ENCODE measurements at regions not wholly inside any gene's neighbourhood (a gene's known extent, or its start where the extent isn't known, plus 50 kb on each side); places are given as distances from the start of the nearest gene placed in this dataset.

- TF ChIP-seq L3MBTL2 (conservative IDR thresholded peaks at IDR 0.05) (no peak), CTBP1 (IDR thresholded peaks at IDR 0.05; ENCODE audit: borderline replicate concordance) (no peak), SUZ12 (IDR thresholded peaks at IDR 0.05) (no peak), ZNF384 (IDR thresholded peaks at IDR 0.05) (no peak), FOXM1 (IDR thresholded peaks at IDR 0.05; ENCODE audit: borderline replicate concordance) (no peak), TARDBP (IDR thresholded peaks at IDR 0.05) (no peak), LEF1 (IDR thresholded peaks at IDR 0.05; ENCODE audit: borderline replicate concordance) (no peak)
- DNase-seq (ENCODE audit: extremely low spot score), result no peak
- ChIA-PET POLR2A (no interaction called here), CTCF (no interaction called here)
Measured at GRCh38 chr11:71183878-71184277, 68.5 kb downstream of the SHANK2 start.

- DNase-seq (ENCODE audit: extremely low spot score), result no peak
- ChIA-PET POLR2A (no interaction called here), CTCF (no interaction called here)
- TF ChIP-seq ELF4 (IDR thresholded peaks at IDR 0.05) (no peak), CTBP1 (IDR thresholded peaks at IDR 0.05; ENCODE audit: borderline replicate concordance) (no peak), TARDBP (IDR thresholded peaks at IDR 0.05) (no peak), NFRKB (IDR thresholded peaks at IDR 0.05) (no peak), ZNF384 (IDR thresholded peaks at IDR 0.05) (no peak), SP1 (IDR thresholded peaks at IDR 0.05) (no peak), FOXA1 (IDR thresholded peaks at IDR 0.05) (no peak), PKNOX1 (IDR thresholded peaks at IDR 0.05) (no peak), ARNT (IDR thresholded peaks at IDR 0.05) (no peak), BHLHE40 (IDR thresholded peaks at IDR 0.05; ENCODE audit: borderline replicate concordance) (no peak), HDGF (IDR thresholded peaks at IDR 0.05; ENCODE audit: borderline replicate concordance) (no peak), SUZ12 (IDR thresholded peaks at IDR 0.05) (no peak)
Measured at GRCh38 chr11:71182791-71183677, 69.3 kb downstream of the SHANK2 start.

- CTCF ChIA-PET, result no interaction called here
- POLR2A ChIA-PET, result no interaction called here
- DNase-seq (ENCODE audit: extremely low spot score), result no peak
- no peak for TF ChIP-seq FOXA1 (IDR thresholded peaks at IDR 0.05)
- no peak for TF ChIP-seq HDGF (IDR thresholded peaks at IDR 0.05; ENCODE audit: borderline replicate concordance)
- TF ChIP-seq FOXM1 (IDR thresholded peaks at IDR 0.05; ENCODE audit: borderline replicate concordance), result no peak
- TF ChIP-seq ZNF384 (IDR thresholded peaks at IDR 0.05), result no peak
- TF ChIP-seq FOXK2 (IDR thresholded peaks at IDR 0.05), result no peak
- TF ChIP-seq ARNT (IDR thresholded peaks at IDR 0.05), result no peak
- TF ChIP-seq BHLHE40 (IDR thresholded peaks at IDR 0.05; ENCODE audit: borderline replicate concordance), result no peak
- TF ChIP-seq TARDBP (IDR thresholded peaks at IDR 0.05), result no peak
- no peak for TF ChIP-seq L3MBTL2 (conservative IDR thresholded peaks at IDR 0.05)
- no peak for TF ChIP-seq SP1 (IDR thresholded peaks at IDR 0.05)
- TF ChIP-seq PKNOX1 (IDR thresholded peaks at IDR 0.05), result no peak
- TF ChIP-seq NFRKB (IDR thresholded peaks at IDR 0.05), result no peak
- TF ChIP-seq CTBP1 (IDR thresholded peaks at IDR 0.05; ENCODE audit: borderline replicate concordance), result no peak
Measured at GRCh38 chr11:71181566-71181965, 70.8 kb downstream of the SHANK2 start.

- POLR2A ChIA-PET, result no interaction called here
- CTCF ChIA-PET, result no interaction called here
- TF ChIP-seq ARNT (IDR thresholded peaks at IDR 0.05) (no peak), TARDBP (IDR thresholded peaks at IDR 0.05) (no peak), L3MBTL2 (conservative IDR thresholded peaks at IDR 0.05) (no peak), FOXM1 (IDR thresholded peaks at IDR 0.05; ENCODE audit: borderline replicate concordance) (no peak), ZNF384 (IDR thresholded peaks at IDR 0.05) (no peak), BHLHE40 (IDR thresholded peaks at IDR 0.05; ENCODE audit: borderline replicate concordance) (no peak), HDGF (IDR thresholded peaks at IDR 0.05; ENCODE audit: borderline replicate concordance) (no peak), FOXA1 (IDR thresholded peaks at IDR 0.05) (no peak), ELF4 (IDR thresholded peaks at IDR 0.05) (no peak), FOXK2 (IDR thresholded peaks at IDR 0.05) (no peak), NFRKB (IDR thresholded peaks at IDR 0.05) (no peak), SP1 (IDR thresholded peaks at IDR 0.05) (no peak), SUZ12 (IDR thresholded peaks at IDR 0.05) (no peak), CTBP1 (IDR thresholded peaks at IDR 0.05; ENCODE audit: borderline replicate concordance) (no peak)
- no peak for DNase-seq (ENCODE audit: extremely low spot score)
Measured at GRCh38 chr11:71180694-71181470, 71.5 kb downstream of the SHANK2 start.

- TF ChIP-seq TARDBP (IDR thresholded peaks at IDR 0.05) (no peak), PKNOX1 (IDR thresholded peaks at IDR 0.05) (no peak), SUZ12 (IDR thresholded peaks at IDR 0.05) (no peak), FOXK2 (IDR thresholded peaks at IDR 0.05) (no peak), FOXA1 (IDR thresholded peaks at IDR 0.05) (no peak), LEF1 (IDR thresholded peaks at IDR 0.05; ENCODE audit: borderline replicate concordance) (no peak), CTBP1 (IDR thresholded peaks at IDR 0.05; ENCODE audit: borderline replicate concordance) (no peak), ELF4 (IDR thresholded peaks at IDR 0.05) (no peak), L3MBTL2 (conservative IDR thresholded peaks at IDR 0.05) (no peak), ARNT (IDR thresholded peaks at IDR 0.05) (no peak), SP1 (IDR thresholded peaks at IDR 0.05) (no peak), BHLHE40 (IDR thresholded peaks at IDR 0.05; ENCODE audit: borderline replicate concordance) (no peak)
- no peak for DNase-seq (ENCODE audit: extremely low spot score)
- ChIA-PET POLR2A (no interaction called here), CTCF (no interaction called here)
Measured at GRCh38 chr11:71179877-71180605, 72.3 kb downstream of the SHANK2 start.
